HEK293 (cell line): ENCODE measurements at regions not wholly inside any gene's neighbourhood (a gene's known extent, or its start where the extent isn't known, plus 50 kb on each side); places are given as distances from the start of the nearest gene placed in this dataset.

Experiments used
- CTCF ChIA-PET: fragments of 350-600 bp; formaldehyde crosslinking; extraction: SDS; loops from one replicate; lab custom pipeline; 2021; ENCODE audit warnings: antibody characterized with exemption; lab: Yijun Ruan, JAX
- POLR2A ChIA-PET: fragments of 300-600 bp; formaldehyde crosslinking; extraction: SDS; loops from one replicate; lab custom pipeline; 2020; ENCODE audit warnings: antibody characterized with exemption, inconsistent platforms; lab: Yijun Ruan, JAX
- H3K27ac ChIP-seq: fragments of 200-500 bp; sonication (Bioruptor generic); 2 replicates; pipeline ENCODE4 v1.5.1; 2014; ENCODE audit warnings: low read depth, low read length, control low read depth, inconsistent platforms; ENCODE audit errors: extremely low read depth
- H3K36me3 ChIP-seq, 2 experiments: fragments of 200-500 bp in 1 of 2; sonication (Bioruptor generic) in 1 of 2; 1 replicate in 1 of 2; 2 replicates in 1 of 2; pipeline ENCODE4 v1.5.1; 2014 to 2017; ENCODE audit warnings: inconsistent platforms in 2 of 2, low read length in 2 of 2; ENCODE audit not compliant: control insufficient read depth in 2 of 2, insufficient read depth in 1 of 2
- H3K4me1 ChIP-seq: fragments of 200-500 bp; sonication (Bioruptor generic); 2 replicates; pipeline ENCODE4 v1.5.1; 2014; ENCODE audit warnings: mild to moderate bottlenecking, low read length, inconsistent platforms; ENCODE audit not compliant: control insufficient read depth, insufficient read depth
- H3K4me3 ChIP-seq: 2 replicates; pipeline ENCODE4 v1.5.1; 2011; ENCODE audit warnings: low read depth, mild to moderate bottlenecking, control low read depth, low read length, moderate library complexity
- H3K9me3 ChIP-seq: fragments of 200-500 bp; sonication (Bioruptor generic); 2 replicates; pipeline ENCODE4 v1.5.1; 2014; ENCODE audit warnings: low read depth, low read length, inconsistent platforms; ENCODE audit not compliant: control insufficient read depth, insufficient read depth
- GLI2 ChIP-seq: fragments of 450-650 bp; formaldehyde crosslinking; IDR thresholded peaks from 2 replicates; pipeline ENCODE4; 2017; ENCODE audit warnings: missing biosample characterization, missing genetic modification characterization, low read depth, borderline replicate concordance
- GLIS2 ChIP-seq: fragments of 450-650 bp; formaldehyde crosslinking; IDR thresholded peaks from 2 replicates; pipeline ENCODE4 v1.5.1; 2016; ENCODE audit warnings: missing biosample characterization, missing genetic modification characterization
- KLF10 ChIP-seq: fragments of 450-650 bp; IDR thresholded peaks from 2 replicates; pipeline ENCODE4 v1.5.1; 2018; ENCODE audit warnings: missing biosample characterization, mild to moderate bottlenecking, missing genetic modification characterization
- SCRT2 ChIP-seq: fragments of 450-650 bp; formaldehyde crosslinking; IDR thresholded peaks from 2 replicates; pipeline ENCODE4 v1.5.1; 2016; ENCODE audit warnings: missing biosample characterization, missing genetic modification characterization
- TCF7L2 ChIP-seq: IDR thresholded peaks from 2 replicates; pipeline ENCODE4 v1.6.1; 2011; ENCODE audit warnings: low read depth, mild to moderate bottlenecking, inconsistent platforms, low read length, moderate library complexity, borderline replicate concordance
- YY2 ChIP-seq: fragments of 450-650 bp; formaldehyde crosslinking; IDR thresholded peaks from 2 replicates; pipeline ENCODE4 v1.5.1; 2016; ENCODE audit warnings: missing biosample characterization, missing genetic modification characterization
- ZBTB1 ChIP-seq: fragments of 450-650 bp; formaldehyde crosslinking; IDR thresholded peaks from 2 replicates; pipeline ENCODE4 v1.5.1; 2016; ENCODE audit warnings: missing biosample characterization, missing genetic modification characterization
- ZBTB48 ChIP-seq: fragments of 450-650 bp; formaldehyde crosslinking; IDR thresholded peaks from 2 replicates; pipeline ENCODE4 v1.5.1; 2016; ENCODE audit warnings: missing biosample characterization, missing genetic modification characterization
- ZIC2 ChIP-seq: fragments of 450-650 bp; formaldehyde crosslinking; IDR thresholded peaks from 2 replicates; pipeline ENCODE4 v1.5.1; 2016; ENCODE audit warnings: missing biosample characterization, missing genetic modification characterization
- ZNF155 ChIP-seq: fragments of 450-650 bp; formaldehyde crosslinking; IDR thresholded peaks from 2 replicates; pipeline ENCODE4 v1.5.1; 2016; ENCODE audit warnings: missing biosample characterization, missing genetic modification characterization
- ZNF169 ChIP-seq: fragments of 450-650 bp; formaldehyde crosslinking; IDR thresholded peaks from 2 replicates; pipeline ENCODE4 v1.5.1; 2016; ENCODE audit warnings: missing biosample characterization, missing genetic modification characterization
- ZNF202 ChIP-seq: fragments of 450-650 bp; formaldehyde crosslinking; IDR thresholded peaks from 2 replicates; pipeline ENCODE4 v1.5.1; 2016; ENCODE audit warnings: missing biosample characterization, missing genetic modification characterization, borderline replicate concordance
- ZNF23 ChIP-seq: fragments of 450-650 bp; formaldehyde crosslinking; IDR thresholded peaks from 2 replicates; pipeline ENCODE4 v1.5.1; 2016; ENCODE audit warnings: missing biosample characterization, missing genetic modification characterization, borderline replicate concordance
- ZNF248 ChIP-seq: fragments of 450-650 bp; formaldehyde crosslinking; IDR thresholded peaks from 2 replicates; pipeline ENCODE4 v1.5.1; 2017; ENCODE audit warnings: missing biosample characterization, missing genetic modification characterization
- ZNF292 ChIP-seq: fragments of 450-650 bp; formaldehyde crosslinking; IDR thresholded peaks from 2 replicates; pipeline ENCODE4 v1.5.1; 2016; ENCODE audit warnings: low read depth, missing biosample characterization, missing genetic modification characterization, borderline replicate concordance
- ZNF426 ChIP-seq: fragments of 450-650 bp; formaldehyde crosslinking; IDR thresholded peaks from 2 replicates; pipeline ENCODE4 v1.5.1; 2017; ENCODE audit warnings: missing biosample characterization, missing genetic modification characterization, mild to moderate bottlenecking, inconsistent platforms, moderate library complexity
- ZNF510 ChIP-seq: fragments of 450-650 bp; formaldehyde crosslinking; IDR thresholded peaks from 2 replicates; pipeline ENCODE4 v1.5.1; 2018; ENCODE audit warnings: mild to moderate bottlenecking, missing genetic modification characterization, missing biosample characterization; ENCODE audit not compliant: insufficient replicate concordance
- ZNF521 ChIP-seq: fragments of 450-650 bp; formaldehyde crosslinking; IDR thresholded peaks from 2 replicates; pipeline ENCODE4 v1.5.1; 2017; ENCODE audit warnings: missing biosample characterization, mild to moderate bottlenecking, missing genetic modification characterization
- ZNF549 ChIP-seq: fragments of 450-650 bp; IDR thresholded peaks from 2 replicates; pipeline ENCODE4 v1.5.1; 2018; ENCODE audit warnings: missing biosample characterization, missing genetic modification characterization, mild to moderate bottlenecking, inconsistent platforms, moderate library complexity
- ZNF600 ChIP-seq: fragments of 450-650 bp; formaldehyde crosslinking; IDR thresholded peaks from 2 replicates; pipeline ENCODE4 v1.5.1; 2016; ENCODE audit warnings: missing biosample characterization, missing genetic modification characterization
- ZNF629 ChIP-seq: fragments of 450-650 bp; formaldehyde crosslinking; IDR thresholded peaks from 2 replicates; pipeline ENCODE4 v1.5.1; 2017; ENCODE audit warnings: missing biosample characterization, missing genetic modification characterization
- ZNF658 ChIP-seq: fragments of 450-650 bp; formaldehyde crosslinking; IDR thresholded peaks from 2 replicates; pipeline ENCODE4; 2016; ENCODE audit warnings: missing biosample characterization, missing genetic modification characterization
- ZNF664 ChIP-seq: fragments of 450-650 bp; formaldehyde crosslinking; IDR thresholded peaks from 2 replicates; pipeline ENCODE4 v1.5.1; 2016; ENCODE audit warnings: missing biosample characterization, missing genetic modification characterization
- ZNF677 ChIP-seq: fragments of 450-650 bp; IDR thresholded peaks from 2 replicates; pipeline ENCODE4 v1.5.0; 2018; ENCODE audit warnings: missing biosample characterization, mild to moderate bottlenecking, missing genetic modification characterization, moderate library complexity
- ZNF777 ChIP-seq: fragments of 450-650 bp; formaldehyde crosslinking; IDR thresholded peaks from 2 replicates; pipeline ENCODE4 v1.5.1; 2017; ENCODE audit warnings: missing biosample characterization, missing genetic modification characterization, borderline replicate concordance
- ZNF791 ChIP-seq: fragments of 450-650 bp; formaldehyde crosslinking; IDR thresholded peaks from 2 replicates; pipeline ENCODE4 v1.5.1; 2016; ENCODE audit warnings: missing biosample characterization, missing genetic modification characterization
- ZNF830 ChIP-seq: fragments of 450-650 bp; IDR thresholded peaks from 2 replicates; pipeline ENCODE4 v1.5.0; 2018; ENCODE audit warnings: missing biosample characterization, missing genetic modification characterization, low read depth, mild to moderate bottlenecking, moderate library complexity
- ZNF837 ChIP-seq: fragments of 450-650 bp; formaldehyde crosslinking; IDR thresholded peaks from 2 replicates; pipeline ENCODE4 v1.5.1; 2016; ENCODE audit warnings: missing biosample characterization, missing genetic modification characterization
- TF ChIP-seq, protein P1 (sequence below): sonication (generic); formaldehyde crosslinking; IDR thresholded peaks from 2 replicates; pipeline ENCODE4 v1.8.1; 2022; ENCODE audit warnings: mild to moderate bottlenecking, moderate library complexity, missing genetic modification reagents
- TF ChIP-seq, protein P2 (sequence below): fragments of 450-650 bp; formaldehyde crosslinking; IDR thresholded peaks from 2 replicates; pipeline ENCODE4 v1.5.1; 2016; ENCODE audit warnings: missing biosample characterization, missing genetic modification characterization, low read depth
- TF ChIP-seq, protein P3 (sequence below): fragments of 450-650 bp; formaldehyde crosslinking; IDR thresholded peaks from 2 replicates; pipeline ENCODE4 v1.5.1; 2016; ENCODE audit warnings: missing biosample characterization, missing genetic modification characterization

DNA sequence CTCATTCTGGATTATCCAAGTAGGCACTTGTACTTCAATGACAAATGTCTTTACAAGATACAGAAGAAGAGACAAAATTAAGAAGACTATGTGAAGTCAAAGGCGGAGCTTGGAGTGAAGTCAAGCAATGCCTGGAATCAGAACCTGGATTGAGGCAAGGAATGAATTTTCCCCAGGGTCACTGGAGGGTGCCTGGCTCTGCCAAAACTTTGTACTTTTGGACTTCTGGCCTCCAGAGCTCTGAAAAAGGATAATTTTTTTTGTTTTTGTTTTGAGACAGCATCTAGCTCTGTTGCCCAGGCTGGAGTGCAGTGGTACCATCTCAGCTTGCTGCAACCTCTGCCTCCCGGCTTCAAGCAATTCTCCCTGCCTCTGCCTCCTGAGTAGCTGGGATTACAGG is 119.3 kb upstream of the AGBL1 start (continued):
- TF ChIP-seq, protein P1, sequence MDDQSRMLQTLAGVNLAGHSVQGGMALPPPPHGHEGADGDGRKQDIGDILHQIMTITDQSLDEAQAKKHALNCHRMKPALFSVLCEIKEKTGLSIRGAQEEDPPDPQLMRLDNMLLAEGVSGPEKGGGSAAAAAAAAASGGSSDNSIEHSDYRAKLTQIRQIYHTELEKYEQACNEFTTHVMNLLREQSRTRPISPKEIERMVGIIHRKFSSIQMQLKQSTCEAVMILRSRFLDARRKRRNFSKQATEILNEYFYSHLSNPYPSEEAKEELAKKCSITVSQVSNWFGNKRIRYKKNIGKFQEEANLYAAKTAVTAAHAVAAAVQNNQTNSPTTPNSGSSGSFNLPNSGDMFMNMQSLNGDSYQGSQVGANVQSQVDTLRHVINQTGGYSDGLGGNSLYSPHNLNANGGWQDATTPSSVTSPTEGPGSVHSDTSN (CRISPR knock-in tag), result no peak
- TF ChIP-seq ZNF248 (tag by site-specific recombination), result no peak
- TF ChIP-seq ZNF202, result no peak
- TF ChIP-seq ZNF510 (tag by site-specific recombination), result no peak
- TF ChIP-seq ZNF23 (tag by site-specific recombination), result no peak
- no peak for TF ChIP-seq ZNF658
- no peak for TF ChIP-seq ZNF549
- no peak for TF ChIP-seq KLF10
- no peak for TF ChIP-seq TCF7L2
- TF ChIP-seq YY2 (tag by site-specific recombination), result no peak
- no peak for TF ChIP-seq ZNF426 (tag by site-specific recombination)
- no peak for TF ChIP-seq ZNF169
- no peak for TF ChIP-seq ZNF600
- TF ChIP-seq, all 188 proteins: peak for 0

DNA sequence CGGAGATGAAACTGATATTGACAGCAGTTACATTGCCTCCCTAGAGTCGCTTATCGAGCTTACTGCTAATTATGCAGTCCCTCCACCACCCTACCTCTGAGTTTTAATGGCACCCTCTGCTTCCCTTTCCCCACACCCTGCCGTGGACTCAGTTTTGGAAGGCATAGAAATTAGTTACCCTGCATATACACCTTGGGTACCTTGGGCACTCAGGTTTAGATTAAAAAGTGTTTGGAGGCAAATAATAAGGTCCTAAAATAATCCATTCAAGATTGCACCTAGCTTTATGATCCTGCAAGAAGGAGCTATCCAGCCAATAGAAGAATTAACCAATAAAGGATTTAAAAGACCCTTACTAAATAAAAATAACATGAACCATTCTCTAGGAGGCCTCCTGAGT is 117.8 kb upstream of the AGBL1 start:
- no peaks in the 10 kb centered on the region for H3K9me3 ChIP-seq
- no peak overlapping the region for H3K4me3 ChIP-seq
- H3K4me1 ChIP-seq, result no peaks in the 10 kb centered on the region
- no peaks in the 10 kb centered on the region for H3K36me3 ChIP-seq
- TF ChIP-seq SCRT2 (no peak), ZBTB1 (tag by site-specific recombination) (no peak), ZBTB48 (tag by site-specific recombination) (no peak), ZNF677 (tag by site-specific recombination) (no peak), GLI2 (tag by site-specific recombination) (no peak), ZNF629 (tag by site-specific recombination) (no peak)
- TF ChIP-seq, protein P2, sequence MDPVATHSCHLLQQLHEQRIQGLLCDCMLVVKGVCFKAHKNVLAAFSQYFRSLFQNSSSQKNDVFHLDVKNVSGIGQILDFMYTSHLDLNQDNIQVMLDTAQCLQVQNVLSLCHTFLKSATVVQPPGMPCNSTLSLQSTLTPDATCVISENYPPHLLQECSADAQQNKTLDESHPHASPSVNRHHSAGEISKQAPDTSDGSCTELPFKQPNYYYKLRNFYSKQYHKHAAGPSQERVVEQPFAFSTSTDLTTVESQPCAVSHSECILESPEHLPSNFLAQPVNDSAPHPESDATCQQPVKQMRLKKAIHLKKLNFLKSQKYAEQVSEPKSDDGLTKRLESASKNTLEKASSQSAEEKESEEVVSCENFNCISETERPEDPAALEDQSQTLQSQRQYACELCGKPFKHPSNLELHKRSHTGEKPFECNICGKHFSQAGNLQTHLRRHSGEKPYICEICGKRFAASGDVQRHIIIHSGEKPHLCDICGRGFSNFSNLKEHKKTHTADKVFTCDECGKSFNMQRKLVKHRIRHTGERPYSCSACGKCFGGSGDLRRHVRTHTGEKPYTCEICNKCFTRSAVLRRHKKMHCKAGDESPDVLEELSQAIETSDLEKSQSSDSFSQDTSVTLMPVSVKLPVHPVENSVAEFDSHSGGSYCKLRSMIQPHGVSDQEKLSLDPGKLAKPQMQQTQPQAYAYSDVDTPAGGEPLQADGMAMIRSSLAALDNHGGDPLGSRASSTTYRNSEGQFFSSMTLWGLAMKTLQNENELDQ (tag by site-specific recombination), result no peak
- CTCF ChIA-PET, result interaction anchor here (0.7 to 1.5 kb wide), 2 partner anchors 9 to 1516 kb away, joined by 3 read pairs; no protein-coding TSS in a partner anchor
- POLR2A ChIA-PET, result no interaction called here
- no peak overlapping the region for H3K27ac ChIP-seq

DNA sequence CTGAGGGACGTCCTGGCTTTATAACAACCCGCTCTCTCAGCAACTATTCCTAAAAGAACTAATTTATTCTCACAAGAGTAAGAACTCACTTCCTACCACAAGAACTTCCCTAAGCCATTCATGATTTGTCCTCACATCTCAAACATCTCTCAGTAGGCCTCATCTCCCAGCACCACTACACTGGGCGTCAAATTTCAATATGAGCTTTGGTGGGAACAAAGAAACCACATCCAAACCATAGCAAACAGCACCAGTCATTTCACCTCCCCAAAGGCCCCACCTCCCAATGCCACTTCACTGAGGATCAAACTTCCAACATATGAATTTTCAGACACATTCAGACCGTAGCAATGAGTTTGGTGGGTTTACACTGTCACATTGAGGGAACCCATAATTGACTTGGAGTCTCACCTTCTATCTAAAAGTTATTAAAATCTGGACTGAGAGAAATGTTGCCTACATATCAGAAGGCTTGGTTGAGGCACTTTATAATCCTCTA is 116.4 kb upstream of the AGBL1 start:
- POLR2A ChIA-PET, result no interaction called here
- CTCF ChIA-PET, result no interaction called here
- H3K9me3 ChIP-seq, result no peaks in the 10 kb centered on the region
- TF ChIP-seq ZNF155 (no peak), ZNF791 (tag by site-specific recombination) (no peak), ZNF837 (tag by site-specific recombination) (no peak), ZIC2 (tag by site-specific recombination) (no peak), ZNF426 (tag by site-specific recombination) (no peak), ZNF664 (tag by site-specific recombination) (no peak), ZNF777 (no peak), ZNF521 (tag by site-specific recombination) (no peak), ZNF292 (no peak), ZNF830 (tag by site-specific recombination) (no peak), GLIS2 (tag by site-specific recombination) (no peak)
- TF ChIP-seq, protein P3, sequence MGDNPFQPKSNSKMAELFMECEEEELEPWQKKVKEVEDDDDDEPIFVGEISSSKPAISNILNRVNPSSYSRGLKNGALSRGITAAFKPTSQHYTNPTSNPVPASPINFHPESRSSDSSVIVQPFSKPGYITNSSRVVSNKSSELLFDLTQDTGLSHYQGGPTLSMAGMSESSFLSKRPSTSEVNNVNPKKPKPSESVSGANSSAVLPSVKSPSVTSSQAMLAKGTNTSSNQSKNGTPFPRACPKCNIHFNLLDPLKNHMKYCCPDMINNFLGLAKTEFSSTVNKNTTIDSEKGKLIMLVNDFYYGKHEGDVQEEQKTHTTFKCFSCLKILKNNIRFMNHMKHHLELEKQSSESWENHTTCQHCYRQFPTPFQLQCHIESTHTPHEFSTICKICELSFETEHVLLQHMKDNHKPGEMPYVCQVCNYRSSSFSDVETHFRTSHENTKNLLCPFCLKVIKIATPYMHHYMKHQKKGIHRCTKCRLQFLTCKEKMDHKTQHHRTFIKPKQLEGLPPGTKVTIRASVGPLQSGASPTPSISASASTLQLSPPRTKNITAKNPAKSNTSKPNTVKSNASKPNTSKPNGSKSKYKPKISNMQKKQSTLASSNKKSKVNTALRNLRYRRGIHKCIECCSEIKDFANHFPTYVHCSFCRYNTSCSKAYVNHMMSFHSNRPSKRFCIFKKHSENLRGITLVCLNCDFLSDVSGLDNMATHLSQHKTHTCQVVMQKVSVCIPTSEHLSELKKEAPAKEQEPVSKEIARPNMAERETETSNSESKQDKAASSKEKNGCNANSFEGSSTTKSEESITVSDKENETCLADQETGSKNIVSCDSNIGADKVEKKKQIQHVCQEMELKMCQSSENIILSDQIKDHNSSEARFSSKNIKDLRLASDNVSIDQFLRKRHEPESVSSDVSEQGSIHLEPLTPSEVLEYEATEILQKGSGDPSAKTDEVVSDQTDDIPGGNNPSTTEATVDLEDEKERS (tag by site-specific recombination), result no peak

More for the DNA sequence above, 116.4 kb upstream of the AGBL1 start:
- Histone ChIP-seq H3K36me3 (no peaks in the 10 kb centered on the region), H3K4me1 (no peaks in the 10 kb centered on the region), H3K27ac (no peak overlapping the region), H3K4me3 (no peak overlapping the region)
